HCT116 (cell line): ENCODE measurements at regions not wholly inside any gene's neighbourhood (a gene's known extent, or its start where the extent isn't known, plus 50 kb on each side); places are given as distances from the start of the nearest gene placed in this dataset.

Source experiments
- ATAC-seq: fragments of 200-7000 bp; cut with Tn5 transposase; 2 replicates; pipeline ENCODE4 v1.9.1; 2020; ENCODE audit warnings: mild to moderate bottlenecking, moderate library complexity
- BruUV-seq: library from RNA; stranded (reverse); fragments of 400-500 nt; replicated peaks from 2 replicates; lab custom pipeline; 2021; lab: Mats Ljungman, UMichigan
- CTCF ChIA-PET: fragments of 300-600 bp; sonication (Branson Sonifier 250); formaldehyde crosslinking; loops from one replicate; lab custom pipeline; 2021; ENCODE audit warnings: antibody characterized with exemption; lab: Charles Lee
- POLR2A ChIA-PET: fragments of 300-600, 350-600 bp; sonication (Branson Sonifier 250); formaldehyde crosslinking; loops from one replicate; lab custom pipeline; 2021; ENCODE audit warnings: antibody characterized with exemption; lab: Charles Lee
- RAD21 ChIA-PET, 2 experiments: fragments of 300-600 bp; sonication (Branson Sonifier 250); formaldehyde crosslinking; loops; one replicate each; lab custom pipeline; 2023; ENCODE audit warnings: low total read pairs in 2 of 2; ENCODE audit not compliant: uncharacterized antibody in 2 of 2, unreplicated experiment in 2 of 2, low non-redundant PET in 1 of 2; lab: Charles Lee
- DNase-seq: peaks from one replicate; pipeline ENCODE4 v3.0.0-alpha.2; 2010; ENCODE audit warnings: low read depth, low spot score
- H2AFZ ChIP-seq: fragments of 200-600 bp; shearing (Covaris generic), sonication (generic); 2 replicates; pipeline ENCODE4 v1.6.1; 2017; ENCODE audit warnings: low read depth, mixed run types, mixed read lengths, antibody characterized with exemption, low read length; ENCODE audit not compliant: poor library complexity, severe bottlenecking
- H3K27ac ChIP-seq: 2 replicates; pipeline ENCODE4 v1.5.1; 2012; ENCODE audit warnings: low read depth, low read length
- H3K27me3 ChIP-seq: fragments of 200-600 bp; sonication (generic); 2 replicates; pipeline ENCODE4 v1.6.1; 2016; ENCODE audit warnings: mixed run types, low read length, mixed read lengths; ENCODE audit not compliant: insufficient read depth
- H3K36me3 ChIP-seq, 2 experiments: fragments of 200-500 bp in 1 of 2; fragments of 200-600 bp in 1 of 2; sonication (Bioruptor generic) in 1 of 2; sonication (generic) in 1 of 2; 2 replicates each; pipeline versions ENCODE4 v1.5.1 to v1.6.1; 2014 to 2016; ENCODE audit warnings: low read length in 2 of 2, inconsistent platforms in 1 of 2, mixed read lengths in 1 of 2, mixed run types in 1 of 2; ENCODE audit not compliant: insufficient read depth in 2 of 2, control insufficient read depth in 1 of 2
- H3K4me1 ChIP-seq, 2 experiments: fragments of 200-600 bp in 1 of 2; sonication (generic) in 1 of 2; 2 replicates each; pipeline versions ENCODE4 v1.5.1 to v1.6.1; 2012 to 2017; ENCODE audit warnings: low read length in 2 of 2, inconsistent platforms in 1 of 2, mild to moderate bottlenecking in 1 of 2, mixed read lengths in 1 of 2, mixed run types in 1 of 2, moderate library complexity in 1 of 2; ENCODE audit not compliant: insufficient read depth in 2 of 2, control insufficient read depth in 1 of 2
- H3K4me2 ChIP-seq: fragments of 200-600 bp; sonication (generic); 2 replicates; pipeline ENCODE4 v1.6.1; 2017; ENCODE audit warnings: mixed run types, low read length, mixed read lengths
- H3K4me3 ChIP-seq, 2 experiments: fragments of 200-600 bp in 1 of 2; sonication (generic) in 1 of 2; replicated peaks in 1 of 2; 2 replicates each; pipeline ENCODE4 v1.5.1; 2011 to 2016; ENCODE audit warnings: low read length in 2 of 2, control low read depth in 1 of 2, low read depth in 1 of 2, mild to moderate bottlenecking in 1 of 2, mixed read lengths in 1 of 2, mixed run types in 1 of 2
- H3K79me2 ChIP-seq: fragments of 200-600 bp; sonication (generic); 2 replicates; pipeline ENCODE4 v1.6.1; 2017; ENCODE audit warnings: mild to moderate bottlenecking, mixed run types, low read length, moderate library complexity, mixed read lengths; ENCODE audit not compliant: insufficient read depth
- H3K9ac ChIP-seq: fragments of 200-600 bp; sonication (generic); 2 replicates; pipeline ENCODE4 v1.6.1; 2016; ENCODE audit warnings: low read length, mixed read lengths
- H3K9me2 ChIP-seq: fragments of 200-600 bp; sonication (generic), shearing (Covaris generic); 2 replicates; pipeline ENCODE4 v1.6.1; 2017; ENCODE audit warnings: mixed run types, mild to moderate bottlenecking, moderate library complexity; ENCODE audit not compliant: insufficient read depth
- H3K9me3 ChIP-seq, 2 experiments: fragments of 200-500 bp in 1 of 2; fragments of 200-600 bp in 1 of 2; sonication (Bioruptor generic) in 1 of 2; sonication (generic) in 1 of 2; 2 replicates each; pipeline ENCODE4 v1.6.1; 2014 to 2017; ENCODE audit warnings: low read length in 2 of 2, mixed read lengths in 2 of 2, inconsistent platforms in 1 of 2, low read depth in 1 of 2, mild to moderate bottlenecking in 1 of 2, mixed run types in 1 of 2, moderate library complexity in 1 of 2; ENCODE audit not compliant: control insufficient read depth in 1 of 2, insufficient read depth in 1 of 2
- H4K20me1 ChIP-seq: fragments of 200-600 bp; sonication (generic), shearing (Covaris generic); 2 replicates; pipeline ENCODE4 v1.6.1; 2017; ENCODE audit warnings: mixed run types, mild to moderate bottlenecking, moderate library complexity; ENCODE audit not compliant: insufficient read depth
- CBX3 ChIP-seq: IDR thresholded peaks from 2 replicates; pipeline ENCODE4 v1.6.1; 2012; ENCODE audit warnings: low read depth
- CEBPB ChIP-seq: IDR thresholded peaks from 2 replicates; pipeline ENCODE4 v1.6.1; 2012; ENCODE audit warnings: low read depth
- EGR1 ChIP-seq: IDR thresholded peaks from 2 replicates; pipeline ENCODE4 v1.6.1; 2012; ENCODE audit warnings: low read depth
- EZH2phosphoT487 ChIP-seq: fragments of 200-600 bp; IDR thresholded peaks from 2 replicates; pipeline ENCODE4 v1.6.1; 2018; ENCODE audit warnings: antibody characterized with exemption, borderline replicate concordance
- FOSL1 ChIP-seq: IDR thresholded peaks from 2 replicates; pipeline ENCODE4 v1.6.1; 2012; ENCODE audit warnings: low read depth
- JUND ChIP-seq: IDR thresholded peaks from 2 replicates; pipeline ENCODE4 v1.6.1; 2012
- POLR2A ChIP-seq: IDR thresholded peaks from 2 replicates; pipeline ENCODE4 v1.7.0; 2011; ENCODE audit warnings: borderline replicate concordance; ENCODE audit not compliant: insufficient read depth, insufficient read length; ENCODE audit errors: extremely low read depth
- POLR2AphosphoS5 ChIP-seq: IDR thresholded peaks from 2 replicates; pipeline ENCODE4 v1.6.1; 2011; ENCODE audit warnings: mild to moderate bottlenecking, low read depth, low read length, moderate library complexity
- RAD21 ChIP-seq: IDR thresholded peaks from 2 replicates; pipeline ENCODE4 v1.6.1; 2012; ENCODE audit warnings: low read depth, mild to moderate bottlenecking
- SIN3A ChIP-seq: IDR thresholded peaks from 2 replicates; pipeline ENCODE4 v1.6.1; 2012; ENCODE audit warnings: low read depth
- SP1 ChIP-seq: IDR thresholded peaks from 2 replicates; pipeline ENCODE4 v1.6.1; 2012; ENCODE audit warnings: low read depth
- TCF7L2 ChIP-seq: IDR thresholded peaks from 2 replicates; pipeline ENCODE4 v1.7.0; 2011; ENCODE audit warnings: borderline replicate concordance, inconsistent platforms; ENCODE audit not compliant: insufficient read depth, insufficient read length; ENCODE audit errors: extremely low read depth
- ZFX ChIP-seq: fragments of 450-650 bp; IDR thresholded peaks from 2 replicates; pipeline ENCODE4 v1.6.1; 2017
- ZNF274 ChIP-seq: fragments of 200-500 bp; sonication (Bioruptor generic); IDR thresholded peaks from 2 replicates; pipeline ENCODE4 v1.6.1; 2014; ENCODE audit warnings: mild to moderate bottlenecking, low read depth, low read length, inconsistent platforms
- intact Hi-C: fragments of 100-400 bp; cut with micrococcal nuclease; formaldehyde crosslinking; loops from 2 replicates; pipeline ENCODE4 v1.10.0; 2022
- TF ChIP-seq, protein P1 (sequence below): IDR thresholded peaks from 2 replicates; pipeline ENCODE4 v1.6.1; 2012; ENCODE audit warnings: low read depth

GRCh38 chr2:16045653-16046352, 105.5 kb downstream of the MYCN start (continued):
- no peak for TF ChIP-seq CBX3
- TF ChIP-seq, protein P1, sequence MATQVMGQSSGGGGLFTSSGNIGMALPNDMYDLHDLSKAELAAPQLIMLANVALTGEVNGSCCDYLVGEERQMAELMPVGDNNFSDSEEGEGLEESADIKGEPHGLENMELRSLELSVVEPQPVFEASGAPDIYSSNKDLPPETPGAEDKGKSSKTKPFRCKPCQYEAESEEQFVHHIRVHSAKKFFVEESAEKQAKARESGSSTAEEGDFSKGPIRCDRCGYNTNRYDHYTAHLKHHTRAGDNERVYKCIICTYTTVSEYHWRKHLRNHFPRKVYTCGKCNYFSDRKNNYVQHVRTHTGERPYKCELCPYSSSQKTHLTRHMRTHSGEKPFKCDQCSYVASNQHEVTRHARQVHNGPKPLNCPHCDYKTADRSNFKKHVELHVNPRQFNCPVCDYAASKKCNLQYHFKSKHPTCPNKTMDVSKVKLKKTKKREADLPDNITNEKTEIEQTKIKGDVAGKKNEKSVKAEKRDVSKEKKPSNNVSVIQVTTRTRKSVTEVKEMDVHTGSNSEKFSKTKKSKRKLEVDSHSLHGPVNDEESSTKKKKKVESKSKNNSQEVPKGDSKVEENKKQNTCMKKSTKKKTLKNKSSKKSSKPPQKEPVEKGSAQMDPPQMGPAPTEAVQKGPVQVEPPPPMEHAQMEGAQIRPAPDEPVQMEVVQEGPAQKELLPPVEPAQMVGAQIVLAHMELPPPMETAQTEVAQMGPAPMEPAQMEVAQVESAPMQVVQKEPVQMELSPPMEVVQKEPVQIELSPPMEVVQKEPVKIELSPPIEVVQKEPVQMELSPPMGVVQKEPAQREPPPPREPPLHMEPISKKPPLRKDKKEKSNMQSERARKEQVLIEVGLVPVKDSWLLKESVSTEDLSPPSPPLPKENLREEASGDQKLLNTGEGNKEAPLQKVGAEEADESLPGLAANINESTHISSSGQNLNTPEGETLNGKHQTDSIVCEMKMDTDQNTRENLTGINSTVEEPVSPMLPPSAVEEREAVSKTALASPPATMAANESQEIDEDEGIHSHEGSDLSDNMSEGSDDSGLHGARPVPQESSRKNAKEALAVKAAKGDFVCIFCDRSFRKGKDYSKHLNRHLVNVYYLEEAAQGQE: no peak
- TF ChIP-seq, all 23 proteins: peak for 0

DNA sequence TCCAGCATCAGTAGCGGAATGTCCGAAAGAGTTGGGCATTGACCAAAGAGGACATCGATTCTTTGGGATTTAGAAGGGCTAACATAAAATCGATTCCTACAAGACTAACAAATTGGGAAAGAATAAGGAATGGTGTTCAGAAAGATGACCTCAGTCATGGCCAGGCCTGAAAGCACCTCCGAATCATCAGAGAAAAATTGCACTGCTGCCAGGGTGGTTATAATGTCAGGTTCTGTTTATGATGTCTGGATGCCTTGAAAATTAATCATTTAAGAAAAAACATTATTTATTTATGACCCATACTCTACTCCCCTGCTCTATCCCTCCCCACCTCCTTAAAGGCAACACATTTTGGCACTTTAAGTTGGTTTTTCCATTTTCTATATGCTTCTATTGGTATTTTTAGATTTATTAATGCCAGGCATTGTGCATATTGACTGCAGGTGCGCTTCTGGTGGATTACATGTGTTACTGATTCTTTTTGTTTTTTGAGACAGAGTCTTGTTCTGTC, 104.7 kb downstream of the MYCN start:
- POLR2A ChIA-PET: no interaction called here
- no TSS peak for BruUV-seq

More for the DNA sequence above, 104.7 kb downstream of the MYCN start:
- Histone ChIP-seq H4K20me1 (no peaks in the 10 kb centered on the region), H3K79me2 (no peaks in the 10 kb centered on the region), H3K27me3 (peaks cover 22% of the 10 kb centered on the region), H2AFZ (no peak overlapping the region), H3K9me2 (no peaks in the 10 kb centered on the region), H3K4me2 (no peak overlapping the region), H3K27ac (no peak overlapping the region), H3K36me3 (no peaks in the 10 kb centered on the region), H3K4me3 (no peak overlapping the region), H3K9me3 (no peaks in the 10 kb centered on the region), H3K4me1 (no peaks in the 10 kb centered on the region), H3K9ac (no peak overlapping the region)
- intact Hi-C loops: no loop called here
- TF ChIP-seq ZNF274 (no peak), TCF7L2 (no peak), CEBPB (no peak), SP1 (no peak), EGR1 (no peak), SIN3A (no peak), POLR2A (no peak), ZFX (no peak), EZH2phosphoT487 (no peak), FOSL1 (no peak), RAD21 (no peak), JUND (no peak), POLR2AphosphoS5 (no peak)
- ChIA-PET CTCF (interaction anchor here (1.0 kb wide), 1 partner anchor 11 kb away, joined by 3 read pairs; no protein-coding TSS in a partner anchor), RAD21 (no interaction called here)
- DNase-seq (no peak), ATAC-seq (no peak)
